IMR-90 (cell line): ENCODE measurements at regions not wholly inside any gene's neighbourhood (a gene's known extent, or its start where the extent isn't known, plus 50 kb on each side); places are given as distances from the start of the nearest gene placed in this dataset.

ENCODE experiments used
- ATAC-seq: fragments of 200-7000 bp; cut with Tn5 transposase; 2 replicates; pipeline ENCODE4 v1.9.1; 2020; ENCODE audit warnings: low read depth, mild to moderate bottlenecking, moderate library complexity
- BruUV-seq: library from RNA; stranded (reverse); fragments of 400-500 nt; replicated peaks from 2 replicates; lab custom pipeline; 2021; lab: Mats Ljungman, UMichigan
- CTCF ChIA-PET: fragments of 300-600 bp; formaldehyde crosslinking; extraction: SDS; loops from one replicate; lab custom pipeline; 2021; ENCODE audit warnings: antibody characterized with exemption; lab: Yijun Ruan, JAX
- POLR2A ChIA-PET: fragments of 300-600 bp; sonication (Branson Sonifier 250); formaldehyde crosslinking; loops from one replicate; lab custom pipeline; 2022; ENCODE audit warnings: antibody characterized with exemption; ENCODE audit not compliant: unreplicated experiment; lab: Charles Lee
- DNase-seq: peaks from one replicate; pipeline ENCODE4 v3.0.0; 2013
- H2AFZ ChIP-seq: replicated peaks from 2 replicates; pipeline ENCODE3; 2013; ENCODE audit warnings: low read length, mild to moderate bottlenecking; ENCODE audit not compliant: poor library complexity
- H2AK5ac ChIP-seq: 2 replicates; pipeline ENCODE4 v1.6.1; 2013; ENCODE audit warnings: low read depth, low read length, inconsistent platforms
- H2AK9ac ChIP-seq: replicated peaks from 2 replicates; pipeline ENCODE3; 2013; ENCODE audit warnings: mild to moderate bottlenecking, low read depth, low read length, moderate library complexity; ENCODE audit not compliant: poor library complexity
- H2BK120ac ChIP-seq: 2 replicates; pipeline ENCODE4 v1.6.1; 2013; ENCODE audit warnings: low read depth, low read length, inconsistent platforms
- H2BK15ac ChIP-seq: 3 replicates; pipeline ENCODE4 v1.6.1; 2013; ENCODE audit warnings: low read depth, low read length, inconsistent platforms
- H2BK20ac ChIP-seq: 2 replicates; pipeline ENCODE4 v1.6.1; 2013; ENCODE audit warnings: low read depth, mild to moderate bottlenecking, inconsistent platforms, low read length, moderate library complexity
- H2BK5ac ChIP-seq: 2 replicates; pipeline ENCODE4 v1.6.1; 2013; ENCODE audit warnings: mild to moderate bottlenecking, low read depth, low read length, inconsistent platforms; ENCODE audit not compliant: poor library complexity, severe bottlenecking
- H3K14ac ChIP-seq: replicated peaks from 2 replicates; pipeline ENCODE4 v1.6.1; 2013; ENCODE audit warnings: low read depth, low read length, inconsistent platforms
- H3K18ac ChIP-seq: 2 replicates; pipeline ENCODE4 v1.6.1; 2013; ENCODE audit warnings: low read depth, low read length, control low read depth
- H3K23ac ChIP-seq: 2 replicates; pipeline ENCODE4 v1.6.1; 2013; ENCODE audit warnings: low read depth, low read length, inconsistent platforms
- H3K27ac ChIP-seq: 2 replicates; pipeline ENCODE4 v1.5.1; 2013; ENCODE audit warnings: mild to moderate bottlenecking, control low read depth, low read length; ENCODE audit not compliant: insufficient read depth
- H3K27me3 ChIP-seq: 2 replicates; pipeline ENCODE4 v1.6.1; 2013; ENCODE audit warnings: low read length; ENCODE audit not compliant: control insufficient read depth, insufficient read depth
- H3K36me3 ChIP-seq: 2 replicates; pipeline ENCODE4 v1.6.1; 2013; ENCODE audit warnings: low read length, mixed read lengths; ENCODE audit not compliant: control insufficient read depth, insufficient read depth
- H3K4ac ChIP-seq: 2 replicates; pipeline ENCODE4 v1.6.1; 2013; ENCODE audit warnings: low read depth, low read length, inconsistent platforms
- H3K4me1 ChIP-seq: 2 replicates; pipeline ENCODE4 v1.6.1; 2013; ENCODE audit warnings: low read length, mixed read lengths; ENCODE audit not compliant: control insufficient read depth, insufficient read depth
- H3K4me2 ChIP-seq: 2 replicates; pipeline ENCODE4 v1.6.1; 2013; ENCODE audit warnings: low read depth, mild to moderate bottlenecking, control low read depth, low read length, moderate library complexity
- H3K4me3 ChIP-seq: 2 replicates; pipeline ENCODE4 v1.5.1; 2013; ENCODE audit warnings: low read depth, mild to moderate bottlenecking, control low read depth, low read length, moderate library complexity; ENCODE audit not compliant: insufficient read depth
- H3K56ac ChIP-seq: 2 replicates; pipeline ENCODE4 v1.6.1; 2013; ENCODE audit warnings: low read length, inconsistent platforms; ENCODE audit not compliant: insufficient read depth; ENCODE audit errors: extremely low read depth
- H3K79me1 ChIP-seq, 2 experiments: 2 replicates each; pipeline ENCODE4 v1.6.1; 2013; ENCODE audit warnings: low read length in 2 of 2, inconsistent platforms in 1 of 2, low read depth in 1 of 2
- H3K9ac ChIP-seq: 2 replicates; pipeline ENCODE4 v1.6.1; 2013; ENCODE audit warnings: low read depth, low read length, control low read depth
- H3K9me1 ChIP-seq: 2 replicates; pipeline ENCODE4 v1.6.1; 2013; ENCODE audit warnings: low read length, inconsistent platforms; ENCODE audit not compliant: insufficient read depth
- H3K9me3 ChIP-seq: 2 replicates; pipeline ENCODE4 v1.6.1; 2013; ENCODE audit warnings: low read length; ENCODE audit not compliant: control insufficient read depth, insufficient read depth
- H4K20me1 ChIP-seq: 2 replicates; pipeline ENCODE4 v1.6.1; 2013; ENCODE audit warnings: low read length, inconsistent platforms; ENCODE audit not compliant: insufficient read depth
- H4K5ac ChIP-seq: 2 replicates; pipeline ENCODE4 v1.6.1; 2013; ENCODE audit warnings: mild to moderate bottlenecking, low read depth, low read length, control low read depth
- H4K8ac ChIP-seq, 2 experiments: 2 replicates each; pipeline ENCODE4 v1.6.1; 2013; ENCODE audit warnings: low read depth in 2 of 2, low read length in 2 of 2, control low read depth in 1 of 2, inconsistent platforms in 1 of 2
- H4K91ac ChIP-seq: 2 replicates; pipeline ENCODE4 v1.6.1; 2013; ENCODE audit warnings: low read depth, low read length, inconsistent platforms; ENCODE audit not compliant: insufficient read depth
- BHLHE40 ChIP-seq: fragments of 150-350 bp; IDR thresholded peaks from 2 replicates; pipeline ENCODE4 v1.6.1; 2016; ENCODE audit warnings: mild to moderate bottlenecking, low read depth, low read length
- CEBPB ChIP-seq: IDR thresholded peaks from 2 replicates; pipeline ENCODE4 v1.6.1; 2012; ENCODE audit warnings: low read depth, low read length, improper control_type of control experiment
- MAFK ChIP-seq: IDR thresholded peaks from 2 replicates; pipeline ENCODE4 v1.6.1; 2012; ENCODE audit warnings: low read depth, low read length, improper control_type of control experiment
- MAZ ChIP-seq: IDR thresholded peaks from 2 replicates; pipeline ENCODE4 v1.6.1; 2012; ENCODE audit warnings: low read depth, mild to moderate bottlenecking, low read length, improper control_type of control experiment, moderate library complexity, borderline replicate concordance
- MXI1 ChIP-seq: IDR thresholded peaks from 2 replicates; pipeline ENCODE4 v1.6.1; 2012; ENCODE audit warnings: low read depth, mild to moderate bottlenecking, low read length, moderate library complexity, borderline replicate concordance
- NFE2L2 ChIP-seq: fragments of 150-350 bp; IDR thresholded peaks from 2 replicates; pipeline ENCODE4 v1.6.1; 2016; ENCODE audit warnings: low read depth, mild to moderate bottlenecking, low read length
- POLR2A ChIP-seq: IDR thresholded peaks from 2 replicates; pipeline ENCODE4 v1.6.1; 2012; ENCODE audit warnings: mild to moderate bottlenecking, low read depth, low read length
- RCOR1 ChIP-seq: IDR thresholded peaks from 2 replicates; pipeline ENCODE4 v1.6.1; 2012; ENCODE audit warnings: mild to moderate bottlenecking, low read length, improper control_type of control experiment; ENCODE audit not compliant: insufficient replicate concordance
- RFX5 ChIP-seq: IDR thresholded peaks from 2 replicates; pipeline ENCODE4 v1.8.0; 2012; ENCODE audit warnings: low read depth, mild to moderate bottlenecking, low read length, moderate library complexity
- SMC3 ChIP-seq: fragments of 150-350 bp; IDR thresholded peaks from 2 replicates; pipeline ENCODE4 v1.6.1; 2016; ENCODE audit warnings: low read depth, mild to moderate bottlenecking, antibody characterized with exemption, low read length, moderate library complexity
- WGBS, 2 experiments: methylation state at CpG; one replicate each; pipeline versions ENCODE4 v1.1.5 to v1.1.7; 2013; ENCODE audit warnings: missing lambda C conversion rate in 2 of 2; ENCODE audit not compliant: insufficient read length in 1 of 2; ENCODE audit errors: extremely low coverage in 2 of 2; 5-methylcytosine and 5-hydroxymethylcytosine counted together
- dilution Hi-C: fragments of 300-500 bp; cut with HindIII; formaldehyde crosslinking; loops from one replicate; pipeline ENCODE4 v1.14.3; 2018; ENCODE audit warnings: low sequenced_read_pairs; ENCODE audit not compliant: unreplicated experiment
- in situ Hi-C: fragments of 300-500 bp; cut with MboI; formaldehyde crosslinking; loops from 3 replicates; pipeline ENCODE4 v1.14.3; 2019; ENCODE audit warnings: low sequenced_read_pairs, inconsistent platforms, mixed read lengths
- intact Hi-C: fragments of 100-400 bp; cut with micrococcal nuclease; formaldehyde crosslinking; loops from 2 replicates; pipeline ENCODE4 v1.10.0; 2022

DNA sequence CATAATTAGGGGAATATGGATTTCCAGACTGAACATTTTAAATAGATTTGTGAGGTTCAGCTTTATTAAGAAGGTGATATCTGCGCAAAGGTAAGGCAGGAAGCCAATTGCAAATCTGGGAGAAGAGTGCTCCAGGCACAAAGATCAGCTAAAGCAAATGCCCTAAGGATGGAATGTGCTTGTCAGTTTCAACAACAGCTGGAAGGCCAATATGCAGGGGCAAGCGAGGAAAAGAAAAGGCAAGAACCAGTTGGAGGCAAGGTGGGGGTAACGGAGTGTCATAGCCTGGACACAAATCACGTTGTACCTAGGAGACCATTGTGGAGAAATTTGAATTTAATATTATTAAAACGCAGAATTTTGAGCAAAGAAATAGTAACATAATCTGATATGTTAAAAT lies 1710.3 kb upstream of the PCDH7 start:
- H3K9ac ChIP-seq = no peak overlapping the region
- no peak overlapping the region for H2BK120ac ChIP-seq
- no peaks in the 10 kb centered on the region for H3K36me3 ChIP-seq
- H4K20me1 ChIP-seq = no peaks in the 10 kb centered on the region
- no peak overlapping the region for H2AFZ ChIP-seq
- no peak overlapping the region for H2AK9ac ChIP-seq
- TF ChIP-seq RCOR1 (no peak), NFE2L2 (no peak), CEBPB (no peak), RFX5 (no peak), MAFK (no peak), BHLHE40 (no peak), POLR2A (no peak), MAZ (no peak), SMC3 (no peak), MXI1 (no peak)
- no peak overlapping the region for H3K27ac ChIP-seq
- H3K18ac ChIP-seq = no peak overlapping the region
- intact Hi-C loops (no loop called here), dilution Hi-C loops (no loop called here), in situ Hi-C loops (no loop called here)
- no TSS peak for BruUV-seq
- DNase-seq = no peak
- no peak for ATAC-seq
- peaks cover 2% of the 10 kb centered on the region; the same call in 1 of the 2 replicates for H3K9me1 ChIP-seq
- no peak overlapping the region for H3K4ac ChIP-seq
- H3K4me2 ChIP-seq = no peak overlapping the region
- H3K4me1 ChIP-seq = no peaks in the 10 kb centered on the region
- 63% methylated on average over 1 of the region's 5 CpGs; no CpG with 5 or more reads in 1 of the 2 experiments for WGBS, 2 experiments
- H3K56ac ChIP-seq = no peak overlapping the region
- H2BK5ac ChIP-seq = no peak overlapping the region
- no peak overlapping the region for H3K23ac ChIP-seq
- no peak overlapping the region for H4K91ac ChIP-seq
- H3K4me3 ChIP-seq = no peak overlapping the region
- no peaks in the 10 kb centered on the region for H3K79me1 ChIP-seq
- no peak overlapping the region for H3K14ac ChIP-seq
- H3K27me3 ChIP-seq = no peaks in the 10 kb centered on the region
- H4K8ac ChIP-seq = no peak overlapping the region
- ChIA-PET POLR2A (no interaction called here), CTCF (interaction anchor here (0.6 kb wide), 1 partner anchor 135 kb away, joined by 3 read pairs; no protein-coding TSS in a partner anchor)
- H4K5ac ChIP-seq = no peak overlapping the region
- no peak overlapping the region for H2BK20ac ChIP-seq
- H2BK15ac ChIP-seq = no peak overlapping the region
- no peak overlapping the region for H2AK5ac ChIP-seq
- no peaks in the 10 kb centered on the region for H3K9me3 ChIP-seq
